ENCODE measurements at regions not wholly inside any gene's neighbourhood (a gene's known extent, or its start where the extent isn't known, plus 50 kb on each side); places are given as distances from the start of the nearest gene placed in this dataset.
"Not testable (repeated sequence)": the region's sequence is repeated elsewhere in the genome, so short reads cannot be mapped to it uniquely, and the experiment has no call there.

DNA sequence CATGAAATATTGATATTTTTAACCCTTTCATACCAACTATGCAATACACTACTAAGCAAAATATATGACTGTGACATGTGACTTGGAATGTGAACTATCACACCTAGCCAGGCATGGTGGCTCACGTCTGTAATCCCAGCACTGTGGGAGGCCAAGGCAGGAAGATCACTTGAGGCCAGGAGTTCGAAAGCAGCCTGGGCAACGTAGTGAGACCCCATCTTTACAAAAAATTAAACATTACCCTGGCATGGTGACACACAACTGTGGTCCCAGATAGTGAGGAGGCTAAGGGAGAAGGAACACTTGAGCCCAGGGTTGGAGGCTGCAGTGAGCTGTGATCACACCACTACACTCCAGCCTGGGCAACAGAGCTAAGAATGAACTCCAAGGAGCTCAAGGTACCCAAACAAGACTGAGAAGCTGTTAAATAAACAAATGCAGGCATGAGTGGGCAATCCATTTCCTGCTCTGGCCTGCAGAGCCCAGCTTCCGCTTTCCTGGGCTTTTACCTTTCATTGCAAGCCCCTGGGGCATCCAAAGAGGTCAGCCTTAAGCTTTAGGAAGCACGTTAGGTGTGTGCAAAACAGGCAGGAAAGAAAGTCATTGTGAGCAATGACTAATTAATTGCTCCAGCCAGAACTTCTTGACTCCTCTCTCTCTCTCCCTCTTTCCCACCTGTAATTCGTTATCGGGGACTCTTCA lies 162.1 kb upstream of the FOXK1 start:
- no peak for DNase-seq (ENCODE audit: low read depth in 2 of 3, low spot score in 2 of 3)

- DNase-seq (ENCODE audit: low read depth in 2 of 3, low spot score in 2 of 3) = no peak
Measured at GRCh38 chr7:4523219-4523618, 158.9 kb upstream of the FOXK1 start.

DNA sequence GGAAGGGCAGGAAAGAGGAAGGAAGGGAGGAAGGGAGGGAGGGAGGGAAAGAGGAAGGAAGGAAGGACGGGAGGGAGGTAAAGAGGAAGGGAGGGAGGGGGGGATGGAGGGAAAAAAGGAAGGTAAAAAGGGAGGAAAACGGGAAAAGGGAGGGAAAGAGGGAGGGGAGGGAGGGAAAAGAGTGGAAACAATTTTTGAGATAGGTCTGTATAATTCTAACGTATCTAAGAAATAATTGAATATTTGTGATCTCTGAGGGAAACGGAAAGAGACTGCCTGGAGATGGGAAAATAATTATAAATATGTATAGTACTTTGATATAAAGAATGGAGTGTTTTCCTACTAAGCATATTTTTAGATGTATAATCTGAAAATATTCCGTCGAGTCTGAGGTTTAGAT lies 158.2 kb upstream of the FOXK1 start:
- DNase-seq (ENCODE audit: low read depth in 2 of 3, low spot score in 2 of 3) = no peak

- no peak for DNase-seq (ENCODE audit: low read depth in 2 of 3, low spot score in 2 of 3)
Measured at GRCh38 chr7:4525884-4526283, 156.2 kb upstream of the FOXK1 start.

- no peak for DNase-seq (ENCODE audit: low read depth in 2 of 3, low spot score in 2 of 3)
Measured at GRCh38 chr7:4527988-4528636, 154.0 kb upstream of the FOXK1 start.

DNA sequence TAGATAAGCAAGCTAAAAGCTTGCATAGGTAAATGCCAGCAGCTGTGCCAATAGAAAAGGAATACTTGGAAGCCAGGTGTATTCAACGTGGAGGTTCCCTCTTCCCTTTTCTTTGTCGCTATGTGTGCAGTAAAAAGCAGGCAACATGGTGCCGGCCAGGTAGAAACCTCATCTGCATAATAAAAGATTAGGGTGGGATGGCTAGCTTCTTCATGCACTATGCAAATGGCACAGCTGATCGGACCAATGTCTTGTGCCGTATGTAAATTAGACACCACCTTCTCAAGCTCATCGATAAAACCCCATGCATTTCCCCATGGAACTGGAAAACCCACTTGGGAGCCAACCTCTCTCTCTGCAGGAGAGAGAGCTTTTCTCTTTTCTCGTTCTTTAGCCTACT lies 150.9 kb upstream of the FOXK1 start:
- DNase-seq (ENCODE audit: low read depth in 2 of 3, low spot score in 2 of 3) = no peak

- DNase-seq (ENCODE audit: low read depth in 2 of 3, low spot score in 2 of 3) = not testable (repeated sequence)
Measured at GRCh38 chr7:4533339-4533738, 148.8 kb upstream of the FOXK1 start.

- DNase-seq (ENCODE audit: low read depth in 2 of 3, low spot score in 2 of 3) = no peak
Measured at GRCh38 chr7:4549681-4550080, 132.4 kb upstream of the FOXK1 start.

- DNase-seq (ENCODE audit: low read depth in 2 of 3, low spot score in 2 of 3) = no peak
Measured at GRCh38 chr7:4550117-4550516, 132.0 kb upstream of the FOXK1 start.

- DNase-seq (ENCODE audit: low read depth in 2 of 3, low spot score in 2 of 3) = no peak
Measured at GRCh38 chr7:4552985-4553384, 129.1 kb upstream of the FOXK1 start.

DNA sequence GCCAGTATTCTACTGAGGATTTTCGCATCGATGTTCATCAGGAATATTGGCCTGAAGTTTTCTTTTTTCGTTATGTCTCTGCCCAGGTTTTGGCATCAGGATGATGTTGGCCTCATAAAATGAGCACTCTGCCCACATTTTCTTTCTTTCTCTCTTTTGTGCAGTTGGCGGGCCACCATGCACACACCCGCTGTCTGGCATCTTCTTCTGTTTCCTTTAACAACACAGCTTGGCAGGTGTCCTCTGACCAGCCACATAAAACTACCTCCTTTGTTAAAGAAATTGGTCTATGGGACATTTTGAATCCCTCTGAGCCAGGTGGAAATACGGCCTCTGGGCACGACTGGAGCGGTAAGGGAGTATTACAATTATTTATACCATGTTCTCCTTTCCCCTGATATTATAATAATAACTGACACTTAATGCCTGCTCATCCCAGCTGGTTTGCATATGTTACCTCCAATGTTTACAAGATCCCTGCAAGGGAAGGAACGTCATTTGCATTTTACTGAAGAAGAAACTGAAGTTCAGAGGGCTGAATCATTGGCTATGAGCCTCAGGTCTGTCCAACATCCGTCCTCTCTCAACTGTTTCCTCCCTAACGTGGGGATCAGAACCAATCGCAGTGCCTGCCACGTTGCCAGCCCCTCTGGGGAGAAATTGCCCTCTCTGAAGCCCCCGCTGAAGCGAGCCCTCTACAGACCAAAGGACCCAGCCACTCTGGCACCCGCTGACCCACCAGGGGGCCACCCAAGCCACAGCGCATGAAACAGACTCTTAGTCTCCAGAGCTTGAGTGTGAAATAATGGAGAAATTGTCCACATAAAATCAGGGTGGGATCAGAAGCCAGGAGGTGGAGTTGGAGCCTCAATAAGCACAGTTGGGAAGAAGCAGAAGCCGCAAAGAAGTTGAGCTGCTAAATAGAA lies 125.0 kb upstream of the FOXK1 start:
- DNase-seq (ENCODE audit: low read depth in 2 of 3, low spot score in 2 of 3) = no peak

DNA sequence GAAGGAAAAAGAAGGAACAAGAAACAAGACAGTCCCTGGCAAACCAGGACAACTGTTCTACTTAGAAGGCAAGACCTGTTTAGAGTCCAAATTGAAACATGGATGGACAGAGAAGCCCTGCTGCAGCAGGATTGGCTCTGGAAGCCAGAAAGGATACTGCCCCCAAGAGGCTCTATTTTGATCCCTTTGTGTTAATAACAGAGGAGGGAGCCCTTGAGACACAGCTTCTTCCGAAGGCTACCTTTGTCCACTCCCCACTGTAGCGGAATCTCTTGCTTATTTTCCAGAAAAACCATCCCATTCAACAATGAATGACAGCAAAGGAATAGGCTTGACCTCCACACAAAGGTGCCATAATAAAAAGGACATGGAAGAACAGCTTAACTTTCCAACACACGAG lies 120.3 kb upstream of the FOXK1 start:
- DNase-seq (ENCODE audit: low read depth in 2 of 3, low spot score in 2 of 3) = no peak

DNA sequence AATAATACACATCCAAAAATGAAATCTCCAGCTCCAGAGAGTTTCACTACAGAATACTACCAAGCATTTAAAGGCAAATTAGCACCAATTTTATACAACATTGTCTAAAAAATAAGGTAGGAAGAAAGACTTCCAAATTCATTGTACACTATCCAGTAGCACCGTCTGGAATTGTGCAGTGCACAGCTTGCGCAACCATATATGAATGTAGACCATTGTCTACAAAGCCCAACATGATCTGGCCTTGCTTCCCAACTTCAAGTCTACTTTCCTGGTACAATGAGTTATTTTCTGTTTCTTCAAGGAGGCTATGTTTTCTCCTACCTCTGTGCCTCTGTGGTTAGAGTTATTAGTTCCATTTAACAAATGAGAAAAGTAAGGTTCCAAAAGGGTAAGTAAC lies 115.4 kb upstream of the FOXK1 start:
- DNase-seq (ENCODE audit: low read depth in 2 of 3, low spot score in 2 of 3) = no peak

DNA sequence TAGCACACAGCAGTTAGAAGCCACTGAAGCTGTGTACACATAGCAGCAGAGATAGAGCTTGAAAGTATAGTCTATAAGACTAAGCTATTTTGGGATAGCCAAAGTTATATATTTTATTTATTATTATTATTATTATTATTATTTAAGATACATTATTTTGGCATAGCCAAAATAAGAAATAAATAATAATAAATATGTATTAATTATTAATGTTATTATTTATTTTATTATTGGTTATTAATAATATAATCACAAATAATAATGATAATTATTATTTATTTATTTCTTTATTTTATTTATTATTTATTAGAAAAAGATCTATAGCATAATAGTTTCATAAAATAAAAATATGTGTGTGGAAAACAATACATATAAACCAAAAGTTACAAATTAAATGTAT lies 107.2 kb upstream of the FOXK1 start:
- no peak for DNase-seq (ENCODE audit: low read depth in 2 of 3, low spot score in 2 of 3)

GRCh38 chr7:4575254-4575653 lies 106.8 kb upstream of the FOXK1 start:
- DNase-seq (ENCODE audit: low read depth in 2 of 3, low spot score in 2 of 3) = no peak

DNA sequence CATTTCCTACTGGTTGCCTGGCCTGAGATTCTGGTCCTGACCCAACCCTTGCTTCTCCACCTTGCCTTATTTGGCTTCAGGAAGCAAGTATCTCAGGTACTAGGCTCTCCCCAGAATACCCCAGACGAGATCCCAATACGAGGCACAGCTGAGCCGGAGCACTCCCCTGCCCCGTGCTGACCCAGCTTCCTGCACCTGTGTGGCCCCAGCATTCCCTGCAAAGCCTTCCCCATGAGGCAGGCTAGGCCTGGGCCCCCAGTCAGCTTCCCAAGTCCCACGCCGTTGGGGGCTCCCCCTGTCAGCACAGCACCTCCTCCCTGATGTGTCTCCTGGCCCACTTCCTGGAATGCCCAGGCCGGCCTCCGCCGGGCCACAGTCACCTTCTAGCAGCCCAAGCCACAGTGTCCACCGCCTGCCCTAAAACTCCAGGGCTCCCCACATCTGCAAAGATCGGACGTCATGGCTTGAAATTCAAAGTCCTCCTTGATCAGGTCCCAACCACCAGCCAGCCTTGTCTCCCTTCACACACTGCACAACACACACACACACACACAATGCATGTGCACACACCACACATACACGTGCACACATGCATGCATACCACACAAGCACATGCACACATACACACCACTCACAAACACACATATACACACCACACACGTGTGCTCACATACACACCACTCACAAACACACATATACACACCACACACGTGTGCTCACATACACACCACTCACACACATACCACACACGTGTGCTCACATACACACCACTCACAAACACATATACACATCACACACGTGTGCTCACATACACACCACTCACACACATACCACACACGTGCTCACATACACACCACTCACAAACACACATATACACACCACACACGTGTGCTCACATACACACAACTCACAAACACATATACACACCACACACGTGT lies 78.9 kb upstream of the FOXK1 start:
- no peak for DNase-seq (ENCODE audit: low read depth in 2 of 3, low spot score in 2 of 3)

DNA sequence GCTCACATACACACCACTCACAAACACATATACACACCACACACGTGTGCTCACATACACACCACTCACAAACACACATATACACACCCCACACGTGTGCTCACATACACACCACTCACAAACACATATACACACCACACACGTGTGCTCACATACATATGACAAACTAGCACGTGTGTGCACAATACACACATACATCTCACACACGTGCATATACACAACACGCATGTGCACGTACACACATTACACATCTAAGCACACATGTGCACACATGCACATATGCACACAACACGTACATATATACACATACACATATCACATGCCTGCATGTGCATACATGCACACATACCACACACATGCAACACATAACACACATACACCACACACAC lies 78.3 kb upstream of the FOXK1 start:
- DNase-seq (ENCODE audit: low read depth in 2 of 3, low spot score in 2 of 3) = no peak

- DNase-seq (ENCODE audit: low read depth in 2 of 3, low spot score in 2 of 3) = no peak
Measured at GRCh38 chr7:4604456-4604940, 77.6 kb upstream of the FOXK1 start.

DNA sequence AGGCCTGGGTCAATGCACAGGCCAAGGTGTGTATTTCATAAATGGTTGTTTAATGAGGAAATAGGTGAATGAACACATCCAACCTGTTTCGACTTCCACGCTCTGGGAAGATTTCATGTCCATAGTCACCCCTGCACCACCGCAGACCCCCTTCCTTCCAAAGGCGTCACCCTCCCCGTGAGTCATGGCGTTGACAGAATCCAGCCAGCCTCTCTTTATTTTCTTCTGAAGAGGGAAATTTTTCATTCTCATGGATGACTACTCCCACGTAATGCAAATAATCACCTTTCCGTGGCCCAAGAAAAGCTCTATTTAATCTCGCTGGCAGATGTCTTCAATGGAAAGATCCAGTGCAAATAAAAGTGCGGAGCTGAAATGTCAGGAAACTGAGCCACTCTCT lies 75.3 kb upstream of the FOXK1 start:
- no peak for DNase-seq (ENCODE audit: low read depth in 2 of 3, low spot score in 2 of 3)

DNA sequence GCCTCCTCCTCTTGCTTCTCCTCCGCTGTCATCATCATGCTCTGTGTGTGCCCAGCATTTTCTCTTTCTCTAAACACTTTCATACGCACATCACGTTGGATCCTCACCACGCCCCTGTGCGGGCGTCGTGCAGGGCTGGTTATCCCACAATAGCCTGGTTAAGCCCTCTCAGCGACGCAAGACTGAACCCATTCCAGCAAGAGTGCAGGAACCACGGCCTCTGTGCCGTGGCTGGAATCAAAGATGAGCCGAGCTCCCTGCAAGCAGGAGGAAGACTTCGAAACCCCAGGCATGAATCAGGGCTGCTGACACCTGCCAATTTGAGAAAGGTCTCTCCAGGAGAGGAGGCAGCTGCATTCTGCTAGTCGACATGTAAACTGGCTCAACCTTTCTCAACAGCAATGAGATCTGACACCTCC lies 74.8 kb upstream of the FOXK1 start:
- no peak for DNase-seq (ENCODE audit: low read depth in 2 of 3, low spot score in 2 of 3)
